ENCODE measurements at regions not wholly inside any gene's neighbourhood (a gene's known extent, or its start where the extent isn't known, plus 50 kb on each side); places are given as distances from the start of the nearest gene placed in this dataset.
"Not testable (repeated sequence)": the region's sequence is repeated elsewhere in the genome, so short reads cannot be mapped to it uniquely, and the experiment has no call there.

DNA sequence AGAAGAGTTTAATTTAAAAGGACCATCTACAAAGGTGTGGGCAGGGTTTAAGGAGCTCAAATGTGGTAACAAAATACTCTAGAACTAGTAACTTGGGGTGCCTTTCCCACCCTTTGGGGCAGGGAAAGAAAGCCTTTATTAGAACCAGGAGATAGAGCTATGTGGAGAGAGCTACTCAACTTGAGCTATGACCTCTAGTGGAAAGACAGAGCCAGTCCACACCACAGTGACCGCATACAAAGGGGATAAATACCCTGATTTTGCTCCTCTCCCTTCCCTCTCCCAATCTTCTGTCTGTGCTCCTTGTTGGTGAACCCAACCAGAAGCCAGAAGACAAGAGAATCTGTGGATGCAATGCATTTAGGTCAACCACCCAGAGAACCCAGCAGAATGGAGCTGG is 54.4 kb upstream of the JAK1 start:
- DNase-seq (ENCODE audit: low read depth): peak; percentile 32

DNA sequence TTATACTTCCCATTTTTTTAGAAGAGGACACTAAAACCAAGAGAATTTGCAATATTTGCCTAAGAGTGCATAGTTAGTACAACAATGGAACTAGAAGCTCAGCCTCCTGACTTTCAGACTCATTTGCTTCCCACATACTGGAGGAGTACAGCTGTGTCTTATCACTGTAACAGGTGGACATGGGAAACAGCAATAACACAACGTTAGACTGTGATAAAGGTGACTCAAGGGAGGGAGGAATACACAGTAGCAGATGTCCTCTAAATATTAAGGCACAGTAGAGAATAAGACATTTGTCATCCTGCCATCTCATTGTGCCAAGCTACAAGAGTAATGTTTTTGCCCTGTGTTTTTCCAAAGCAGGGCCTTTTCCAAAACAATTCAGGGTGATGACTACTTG is 55.4 kb upstream of the JAK1 start:
- no peak for DNase-seq (ENCODE audit: low read depth)

DNA sequence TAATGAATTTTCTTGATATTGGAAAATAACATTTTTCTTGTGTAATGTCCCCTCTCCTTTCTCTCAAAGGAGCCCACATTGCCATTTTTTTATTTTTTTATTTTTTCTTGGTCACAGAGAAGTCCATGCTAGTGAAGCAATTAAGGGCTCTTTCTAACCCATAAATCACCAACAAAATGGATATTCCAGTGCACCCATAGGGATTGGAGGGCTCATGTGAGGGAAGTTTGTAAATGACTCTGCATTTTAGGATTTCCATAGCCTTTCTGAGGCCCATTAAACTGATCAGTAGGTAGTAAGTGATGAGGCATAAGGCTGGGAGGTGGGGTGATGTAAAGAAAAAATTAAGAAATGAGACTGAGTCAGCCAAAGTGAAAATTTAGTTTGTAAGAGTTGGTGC is 55.9 kb upstream of the JAK1 start:
- DNase-seq (ENCODE audit: low read depth): no peak

DNA sequence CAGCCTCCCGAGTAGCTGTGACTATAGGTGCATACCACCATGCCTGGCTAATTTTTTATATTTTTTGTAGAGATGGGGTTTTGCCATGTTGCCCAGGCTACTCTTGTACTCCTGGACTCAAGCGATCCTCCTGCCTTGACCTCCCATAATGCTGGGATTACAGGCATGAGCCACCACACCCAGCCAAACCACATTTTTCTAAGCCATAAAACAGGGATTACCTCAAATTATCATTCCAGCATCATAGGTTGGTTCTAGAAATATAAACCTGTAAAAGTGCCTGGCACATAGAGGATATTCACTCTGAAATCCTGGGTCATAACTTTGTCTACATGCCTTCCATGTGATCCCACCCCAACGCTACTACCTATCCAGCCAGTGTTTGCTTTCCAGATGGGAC is 59.4 kb upstream of the JAK1 start:
- DNase-seq (ENCODE audit: low read depth): no peak

DNA sequence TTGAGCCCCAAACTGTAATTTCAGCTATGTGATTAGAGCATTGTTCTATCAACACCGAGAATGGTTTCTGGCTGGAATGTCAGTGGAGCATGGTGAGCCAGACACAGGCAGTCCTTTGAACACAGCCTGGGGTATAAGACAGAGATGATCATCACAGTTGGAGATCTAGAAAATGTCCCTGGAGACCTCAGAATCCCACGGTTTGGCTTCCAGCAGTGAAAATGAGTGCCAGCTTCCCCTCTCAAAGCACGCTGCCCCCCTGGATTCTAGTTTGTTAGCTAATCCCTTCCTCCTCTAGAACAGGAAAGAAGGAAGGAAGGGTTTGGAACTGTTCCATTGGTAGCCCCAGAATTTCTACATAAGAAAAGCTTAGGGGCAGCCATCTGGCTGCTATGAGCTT is 59.9 kb upstream of the JAK1 start:
- no peak for DNase-seq (ENCODE audit: low read depth)

DNA sequence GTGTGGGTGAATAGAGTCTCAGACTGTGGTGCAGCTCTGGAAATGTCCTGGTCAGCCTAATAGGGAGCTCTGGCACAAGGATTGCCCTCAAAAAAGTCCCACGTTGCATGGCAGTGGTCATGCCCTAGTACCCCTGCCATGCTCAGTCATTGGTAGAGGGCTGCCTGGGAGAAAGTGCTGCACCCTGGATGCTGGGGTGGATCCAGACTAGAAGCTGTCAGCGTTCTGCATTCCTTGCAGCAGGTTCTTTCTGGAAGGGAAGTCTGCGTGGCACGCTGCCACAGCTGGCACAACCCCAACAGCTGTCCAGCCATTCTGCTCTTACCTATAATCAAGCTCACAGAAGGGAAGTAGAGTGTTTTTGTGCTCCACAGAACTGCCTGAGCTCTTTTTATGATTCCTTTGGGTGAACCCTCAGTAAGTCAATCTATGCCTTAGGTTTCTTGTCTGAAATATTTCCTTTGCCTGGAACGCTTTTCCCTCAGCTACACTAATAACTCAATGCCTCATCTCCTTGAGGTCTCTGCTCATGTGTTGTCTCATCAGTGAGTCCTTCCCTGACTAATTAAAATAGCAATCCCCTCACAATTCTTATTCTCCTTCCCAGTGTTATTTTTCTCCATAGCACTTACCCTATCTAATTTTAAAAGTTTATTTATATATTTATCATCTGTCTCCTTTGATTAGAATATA is 61.5 kb upstream of the JAK1 start:
- DNase-seq (ENCODE audit: low read depth): no peak

DNA sequence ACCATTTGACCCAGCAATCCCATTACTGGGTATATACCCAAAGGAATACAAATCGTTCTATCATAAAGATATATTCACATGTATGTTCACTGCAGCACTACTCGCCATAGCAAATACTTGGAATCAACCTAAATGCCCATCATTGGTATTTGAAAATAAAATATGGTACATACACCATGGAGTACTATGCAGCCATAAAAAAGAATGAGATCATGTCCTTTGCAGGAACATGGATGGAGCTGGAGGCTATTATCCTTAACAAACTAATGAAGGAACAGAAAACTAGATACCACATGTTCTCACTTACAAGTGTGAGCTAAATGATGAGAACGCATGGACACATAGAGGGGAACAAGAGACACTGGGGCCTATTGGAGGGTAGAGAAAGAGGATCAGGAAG is 63.1 kb upstream of the JAK1 start:
- DNase-seq (ENCODE audit: low read depth): not testable (repeated sequence)

DNA sequence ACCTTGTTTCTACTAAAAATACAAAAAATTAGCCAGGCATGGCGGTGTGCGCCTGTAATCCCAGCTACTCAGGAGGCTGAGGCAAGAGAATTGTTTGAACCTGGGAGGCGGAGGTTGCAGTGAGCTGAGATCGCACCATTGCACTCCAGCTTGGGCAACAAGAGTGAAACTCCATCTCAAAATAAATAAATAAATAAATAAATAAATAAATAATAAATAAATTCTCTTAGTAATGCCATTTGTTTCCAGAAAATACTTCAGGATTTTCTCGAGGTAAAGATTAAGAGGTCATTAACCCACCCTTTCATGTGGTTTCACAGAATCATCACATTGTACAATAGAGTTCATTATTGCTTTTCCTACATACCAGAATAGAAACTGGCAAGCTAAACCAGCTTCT is 68.5 kb upstream of the JAK1 start:
- not testable (repeated sequence) for DNase-seq (ENCODE audit: low read depth)

DNA sequence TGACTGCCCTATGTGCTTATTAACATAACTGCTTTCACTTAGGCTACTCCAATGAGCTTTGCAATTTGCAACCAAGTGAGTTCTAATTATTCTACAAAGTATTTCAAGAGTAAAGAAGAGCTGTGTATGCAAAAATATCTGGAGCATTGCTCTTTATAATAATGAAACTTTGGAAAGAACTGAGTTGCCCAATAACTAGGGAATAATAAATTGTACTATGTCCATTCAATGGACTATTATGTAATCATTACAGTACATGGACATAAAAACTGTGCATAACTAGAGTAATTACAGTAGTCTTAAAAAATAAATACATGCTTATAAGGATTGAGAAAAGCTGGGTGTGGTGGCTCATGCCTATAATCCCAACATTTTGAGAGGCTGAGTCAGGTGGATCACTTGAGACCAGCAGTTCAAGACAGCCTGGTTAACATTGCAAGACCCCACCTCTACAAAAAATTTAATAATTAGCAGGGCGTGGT is 70.3 kb upstream of the JAK1 start:
- no peak for DNase-seq (ENCODE audit: low read depth)

DNA sequence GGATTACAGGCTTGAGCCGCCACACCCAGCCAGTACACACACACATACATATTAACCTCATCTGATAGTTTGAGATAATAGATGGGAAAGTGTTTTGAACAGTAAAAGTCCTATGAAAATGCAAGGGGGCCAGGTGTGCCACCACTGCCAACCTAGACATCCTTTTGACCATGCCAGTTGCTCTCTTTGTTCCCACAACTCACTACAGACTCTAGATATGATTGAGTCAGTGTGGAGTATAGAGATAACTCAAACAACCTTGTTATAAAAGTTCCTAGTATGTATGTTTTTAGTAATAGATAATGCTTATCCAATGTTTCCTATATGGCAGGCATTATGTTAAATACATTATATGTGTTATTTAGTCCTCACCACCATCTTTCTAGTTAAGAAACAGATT is 72.7 kb upstream of the JAK1 start:
- no peak for DNase-seq (ENCODE audit: low read depth)

DNA sequence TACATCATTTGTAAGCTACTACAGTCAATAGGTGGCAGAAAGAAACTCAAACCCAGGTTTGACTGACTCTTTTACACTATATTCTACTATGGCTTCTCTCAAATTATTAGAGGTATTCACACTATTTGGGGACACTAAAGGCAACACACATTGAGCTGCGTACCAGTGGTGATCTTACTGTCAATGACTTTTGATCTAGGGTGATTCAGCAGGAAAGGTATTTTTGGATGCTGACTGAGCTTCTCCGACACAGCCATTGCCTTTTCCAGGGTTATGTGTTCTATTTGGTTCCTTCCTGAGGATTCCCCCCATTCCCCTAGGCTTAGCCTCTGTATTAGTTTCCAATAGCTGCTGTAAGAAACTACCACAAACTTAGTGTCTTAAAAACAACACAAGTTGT is 73.2 kb upstream of the JAK1 start:
- DNase-seq (ENCODE audit: low read depth): no peak

DNA sequence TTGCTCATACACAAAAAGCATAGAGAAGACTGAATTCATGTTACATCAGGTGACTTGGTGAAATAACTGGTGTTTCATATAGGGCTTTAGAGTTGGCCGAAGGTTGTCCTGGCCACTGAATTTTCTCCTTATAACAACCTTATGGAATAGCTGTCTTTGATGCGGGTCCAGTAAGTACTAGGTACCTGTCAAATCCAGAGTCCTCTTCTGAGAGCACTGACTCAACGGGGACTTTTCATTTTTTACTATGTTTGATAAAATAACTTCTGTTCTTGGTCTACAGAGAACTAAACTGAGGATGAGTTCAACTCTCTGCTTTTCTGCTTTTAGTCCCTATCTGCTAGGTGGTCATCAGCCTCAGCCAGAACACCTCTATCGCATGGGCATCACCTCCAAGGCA is 76.1 kb upstream of the JAK1 start:
- no peak for DNase-seq (ENCODE audit: low read depth)

DNA sequence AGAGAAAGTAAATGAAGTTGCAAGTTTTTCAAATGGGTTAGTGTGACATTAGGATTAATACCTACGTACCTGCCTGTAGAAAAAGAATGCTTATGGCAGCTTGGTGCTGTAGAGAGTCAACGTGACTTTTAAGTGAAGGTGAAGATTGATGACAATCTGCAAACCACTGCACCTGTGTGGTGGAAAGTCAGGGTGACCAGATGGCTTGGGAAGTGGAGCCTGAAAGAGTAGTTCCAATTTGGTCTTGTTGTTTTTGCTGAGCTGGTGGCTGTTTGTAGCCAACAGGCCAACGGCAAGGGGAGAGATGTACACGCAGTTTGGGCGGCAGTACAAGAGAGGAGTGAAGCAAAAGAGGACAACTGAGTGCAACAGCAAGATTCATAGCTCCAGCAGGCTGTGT is 78.1 kb upstream of the JAK1 start:
- DNase-seq (ENCODE audit: low read depth): no peak

DNA sequence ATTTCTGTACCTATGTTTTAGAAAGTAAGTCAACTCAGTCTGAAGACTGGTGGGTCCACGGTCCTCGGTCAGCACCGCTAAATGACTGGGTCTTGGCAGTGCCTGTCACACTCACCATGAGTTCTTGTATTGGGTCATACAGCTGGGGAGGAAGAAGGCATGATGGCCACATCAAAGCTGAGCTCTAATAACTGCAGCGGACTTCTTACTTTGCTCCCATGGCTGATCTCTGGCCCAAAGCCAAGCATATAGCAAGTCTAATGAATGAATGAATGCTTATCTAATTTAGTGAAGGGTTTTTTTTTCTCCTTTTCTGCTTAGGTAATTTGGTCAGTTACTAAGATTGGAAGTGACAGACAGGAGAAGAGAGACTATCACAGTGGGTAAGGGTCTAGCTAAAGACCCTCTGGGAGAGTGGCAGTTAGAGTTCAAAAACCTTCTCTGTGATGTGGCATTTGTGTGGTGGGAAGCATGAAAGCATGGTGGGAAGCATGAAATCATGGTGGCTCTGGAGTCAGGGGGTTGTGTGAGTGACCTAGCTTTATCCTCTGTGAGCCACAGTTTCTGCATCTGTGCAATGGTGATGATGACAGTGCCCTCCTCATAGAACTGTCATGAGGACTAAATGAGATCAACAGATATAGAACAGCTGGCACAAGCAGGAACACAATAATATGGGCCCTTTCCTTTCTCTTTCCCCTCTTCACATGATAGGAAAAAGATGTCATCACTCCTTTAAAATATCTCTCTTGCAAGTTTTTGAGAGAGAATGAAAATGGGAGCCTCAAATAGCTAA is 78.9 kb upstream of the JAK1 start:
- DNase-seq (ENCODE audit: low read depth): no peak

DNA sequence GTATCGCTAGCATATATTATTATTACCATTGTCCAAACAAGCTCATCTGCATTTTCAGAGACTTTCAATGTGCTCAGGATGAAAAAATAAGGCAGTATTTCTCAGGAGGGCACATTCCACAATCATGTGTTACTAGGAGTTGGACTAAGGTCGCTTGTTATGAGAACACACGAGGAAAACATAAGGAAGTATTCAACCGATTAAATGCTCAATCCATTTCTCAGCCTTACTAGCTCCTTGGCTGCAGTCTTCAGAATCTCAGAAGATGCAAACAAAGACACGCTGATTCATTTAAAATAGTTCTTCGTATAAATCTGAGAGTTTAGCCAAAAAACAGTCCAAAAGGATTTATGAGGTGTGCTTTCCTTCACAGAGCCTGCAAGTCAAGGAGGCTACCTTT is 82.0 kb upstream of the JAK1 start:
- no peak for DNase-seq (ENCODE audit: low read depth)

DNA sequence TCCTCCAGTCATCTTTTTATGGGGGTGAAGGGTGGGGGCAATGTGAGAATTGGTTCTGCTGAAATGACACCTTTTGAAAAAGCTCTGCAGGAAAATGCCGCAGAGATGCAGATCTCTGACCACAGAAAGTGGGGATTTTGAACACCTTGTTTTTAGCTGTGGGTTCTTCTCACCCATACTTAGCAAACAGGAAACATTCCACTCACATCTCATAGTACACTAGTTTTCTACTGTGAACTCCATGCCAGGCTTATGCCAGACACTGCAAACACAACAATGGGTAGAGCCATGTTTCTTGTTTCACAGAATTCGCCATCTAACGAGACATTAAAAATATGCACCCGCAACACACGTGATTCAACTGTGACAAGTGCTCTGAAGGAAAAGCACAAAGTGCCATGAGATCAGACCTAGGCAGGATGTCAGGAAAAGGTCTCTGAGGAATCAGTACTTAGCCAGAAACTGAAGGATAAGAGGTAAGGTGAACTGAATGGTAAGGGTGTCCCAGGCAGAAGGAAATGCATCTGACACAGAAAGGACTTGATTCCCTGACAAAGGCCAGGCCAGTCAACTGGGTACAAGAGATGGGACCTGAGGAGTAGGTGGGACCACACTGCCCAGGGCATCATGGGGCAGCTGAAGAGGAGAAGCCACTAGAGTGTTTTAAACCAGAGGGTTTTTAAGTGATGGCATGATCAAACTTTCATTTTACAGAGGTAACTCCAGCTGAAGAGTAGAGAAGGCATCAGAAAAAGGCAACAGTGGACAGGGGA is 83.8 kb upstream of the JAK1 start:
- DNase-seq (ENCODE audit: low read depth): no peak

DNA sequence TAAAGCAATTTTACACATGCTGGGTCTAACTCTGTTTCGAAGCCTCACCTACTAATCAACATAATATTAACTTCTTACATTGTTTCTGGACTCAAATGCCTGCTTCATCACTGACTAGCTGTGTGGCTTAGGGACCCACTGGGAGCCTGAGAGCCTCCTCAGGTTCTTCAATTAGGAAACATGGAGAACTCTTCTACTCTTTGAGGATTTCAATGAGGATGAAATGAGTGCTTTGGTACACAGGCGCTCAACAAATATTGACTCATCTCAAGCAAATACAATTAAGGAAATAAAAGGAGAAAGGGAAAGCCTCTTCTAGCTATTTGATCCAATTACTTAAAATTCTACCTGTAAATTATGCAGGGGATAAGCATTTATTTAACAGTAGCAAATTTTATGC is 84.4 kb upstream of the JAK1 start:
- no peak for DNase-seq (ENCODE audit: low read depth)

DNA sequence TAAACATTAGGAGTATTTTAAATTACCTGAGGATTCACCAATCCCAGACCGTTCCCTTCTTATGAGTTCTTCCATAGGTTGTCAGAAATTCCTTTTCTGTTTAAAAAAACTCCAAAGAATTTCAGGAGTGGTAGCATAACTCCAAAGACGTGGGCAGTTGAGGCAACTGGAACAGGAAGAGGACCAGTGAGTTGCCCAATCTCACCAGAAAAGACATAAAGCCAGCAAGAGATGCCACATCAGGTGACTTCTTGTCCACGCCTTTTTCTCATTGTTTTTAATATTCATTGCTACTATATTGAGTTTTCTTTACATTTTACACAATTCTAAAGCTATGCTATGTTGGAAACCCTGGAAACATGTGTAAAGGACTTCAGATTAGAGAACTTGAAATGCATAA is 88.1 kb upstream of the JAK1 start:
- DNase-seq (ENCODE audit: low read depth): no peak

DNA sequence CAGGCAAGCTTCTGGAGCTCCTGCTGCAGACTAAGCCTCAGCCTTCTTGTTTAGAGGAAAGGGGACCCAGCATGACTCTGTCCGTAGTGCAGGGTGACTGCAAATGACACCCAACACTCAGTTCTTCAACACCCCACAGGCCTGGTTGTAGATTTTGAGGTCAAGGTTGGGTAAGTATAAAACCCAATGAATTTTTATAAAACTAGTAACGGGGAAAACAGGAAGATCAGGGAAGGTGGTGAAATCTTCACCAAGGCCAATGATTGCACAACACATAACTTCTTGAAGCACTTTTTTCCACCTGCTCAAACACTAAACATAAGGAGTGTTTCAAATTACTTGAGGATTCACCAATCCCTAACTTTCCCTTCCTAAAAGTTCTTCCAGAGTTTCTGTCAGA is 89.4 kb upstream of the JAK1 start:
- no peak for DNase-seq (ENCODE audit: low read depth)

DNA sequence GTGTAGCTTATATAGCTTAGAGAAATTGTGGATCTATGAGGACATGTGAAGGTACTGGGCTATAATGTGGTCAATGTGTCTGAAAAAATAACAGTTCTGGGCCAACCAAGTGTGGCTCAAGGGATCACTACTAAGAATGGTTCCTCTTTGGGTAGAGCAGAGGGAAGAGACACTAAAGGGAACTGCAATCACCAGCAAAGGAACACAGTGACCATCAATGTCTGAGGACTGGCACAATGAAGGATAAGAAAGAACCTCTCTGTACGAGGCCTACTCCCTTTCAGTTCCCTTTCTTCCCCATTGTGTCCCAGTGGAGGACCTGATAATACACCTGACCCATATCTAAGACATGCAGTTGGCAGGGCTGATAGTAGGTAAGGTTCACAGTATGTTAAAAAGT is 89.9 kb upstream of the JAK1 start:
- no peak for DNase-seq (ENCODE audit: low read depth)

DNA sequence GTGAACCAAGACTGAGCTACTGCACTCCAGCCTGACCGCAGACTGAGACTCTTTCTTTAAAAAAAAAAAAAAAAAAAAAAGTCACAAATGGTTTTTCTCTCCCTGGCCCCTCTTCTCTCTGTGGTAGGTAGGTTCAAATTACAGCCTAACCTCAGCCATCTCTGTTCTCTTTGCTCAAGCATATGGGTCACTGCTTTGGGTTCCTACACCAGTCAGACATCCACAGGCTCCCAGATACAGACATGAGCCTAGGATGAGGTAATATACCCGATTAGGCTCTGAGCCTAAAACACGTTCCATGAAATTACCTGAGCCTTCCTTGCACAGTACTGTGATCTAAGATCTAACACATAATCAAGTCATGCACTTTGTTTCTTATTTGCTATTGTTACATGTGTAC is 90.5 kb upstream of the JAK1 start:
- no peak for DNase-seq (ENCODE audit: low read depth)

DNA sequence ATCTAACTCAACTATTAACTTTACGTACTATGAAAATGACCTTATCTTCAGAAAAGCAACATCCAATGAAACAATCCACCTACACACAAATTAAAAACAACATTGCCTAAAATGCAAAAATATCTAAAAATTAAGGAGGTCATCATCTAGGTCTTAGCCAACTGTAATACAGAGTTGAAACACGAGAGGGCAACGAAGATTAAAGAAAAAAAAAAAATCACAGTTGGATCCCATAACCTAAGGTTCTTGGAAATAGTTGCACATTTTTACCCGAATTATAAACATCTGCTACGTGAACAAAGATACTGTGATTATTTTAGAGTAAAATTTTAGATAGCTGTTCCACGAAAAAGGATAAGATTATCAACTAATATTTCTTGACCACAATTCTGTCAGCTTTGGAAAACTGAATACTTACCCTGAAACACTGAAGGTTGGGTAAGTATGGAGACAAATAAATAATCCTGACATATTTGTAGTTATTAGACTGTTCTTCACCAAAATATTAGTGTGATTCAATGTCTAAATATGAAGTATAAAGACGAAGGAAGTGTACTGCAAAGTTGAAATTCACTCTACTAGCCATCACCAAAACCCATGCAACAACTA is 88.0 kb upstream of the AK4 start:
- DNase-seq (ENCODE audit: low read depth): peak; percentile 45

Measured in M059J (cell line).